Fibroblast of lung (primary cell): ENCODE measurements at regions not wholly inside any gene's neighbourhood (a gene's known extent, or its start where the extent isn't known, plus 50 kb on each side); places are given as distances from the start of the nearest gene placed in this dataset.

Experiments
- CTCF ChIP-seq, 2 donors: IDR thresholded peaks in 1 of 2; conservative IDR thresholded peaks in 1 of 2; 1 replicate in 1 of 2; 2 replicates in 1 of 2; pipeline ENCODE4 v1.5.1; 2011 to 2012; ENCODE audit warnings: low read length in 2 of 2, control low read depth in 1 of 2, inconsistent platforms in 1 of 2, low read depth in 1 of 2, mild to moderate bottlenecking in 1 of 2
- EZH2 ChIP-seq: IDR thresholded peaks from 2 replicates; pipeline ENCODE4 v1.5.1; 2012; ENCODE audit warnings: low read length, control low read depth, mild to moderate bottlenecking; ENCODE audit errors: missing control alignments

- TF ChIP-seq CTCF (conservative IDR thresholded peaks at IDR 0.05 in 1 of 2, IDR thresholded peaks at IDR 0.05 in 1 of 2; ENCODE audit: low read depth in 1 of 2, low read length in 2 of 2) (no peak), EZH2 (no peak)
Observed at GRCh38 chr4:11133868-11134267, 294.8 kb downstream of the HS3ST1 start.
